Activated naive CD4-positive, alpha-beta T cell treated with anti-CD3 and anti-CD28 coated beads, Interleukin-2, amount 10 ng/mL, durations not matched to agents 7 days and 5 days (primary cell): ENCODE measurements at regions not wholly inside any gene's neighbourhood (a gene's known extent, or its start where the extent isn't known, plus 50 kb on each side); places are given as distances from the start of the nearest gene placed in this dataset.

Experiments
- CTCF ChIA-PET: fragments of 350-600 bp; sonication (Branson Sonifier 250); formaldehyde crosslinking; loops from one replicate; lab custom pipeline; 2021; ENCODE audit warnings: antibody characterized with exemption; lab: Charles Lee
- DNase-seq: peaks from one replicate; pipeline ENCODE4 v3.0.0-alpha.2; 2020
- H3K27ac Mint-ChIP-seq: one replicate; pipeline ENCODE4 v1.8.0; 2021; ENCODE audit warnings: mild to moderate bottlenecking, moderate library complexity, mixed read lengths
- H3K27me3 Mint-ChIP-seq: one replicate; pipeline ENCODE4 v1.8.0; 2021; ENCODE audit warnings: mild to moderate bottlenecking, mixed read lengths
- H3K36me3 Mint-ChIP-seq: one replicate; pipeline ENCODE4 v1.8.0; 2021; ENCODE audit warnings: mixed read lengths
- H3K4me1 Mint-ChIP-seq: one replicate; pipeline ENCODE4 v1.8.0; 2021; ENCODE audit warnings: mixed read lengths
- H3K4me3 Mint-ChIP-seq: one replicate; pipeline ENCODE4 v1.8.0; 2021; ENCODE audit warnings: mild to moderate bottlenecking, moderate library complexity, mixed read lengths
- H3K9me3 Mint-ChIP-seq: one replicate; pipeline ENCODE4 v1.8.0; 2021; ENCODE audit warnings: mixed read lengths

DNA sequence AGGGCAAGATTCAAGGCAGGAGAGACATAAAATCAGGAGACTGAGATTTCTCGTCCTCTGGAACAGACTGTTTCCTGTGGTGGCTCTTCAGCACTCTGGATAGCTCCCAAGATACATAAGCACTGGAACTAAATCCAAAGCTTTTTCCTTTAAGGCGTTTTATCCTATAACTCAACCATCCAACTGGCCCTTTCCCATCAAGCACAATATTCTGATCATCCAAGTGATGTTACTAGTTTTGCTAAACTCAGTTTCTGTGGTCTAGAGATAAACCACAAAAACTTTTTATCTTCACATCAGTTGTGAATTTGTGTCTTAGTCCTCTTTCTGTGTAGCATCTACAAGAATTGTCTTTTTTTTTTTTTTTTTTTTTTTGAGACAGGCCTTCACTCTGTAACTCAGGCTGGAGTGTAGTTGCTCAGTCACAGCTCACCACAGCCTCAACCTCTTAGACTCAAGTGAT is 299.4 kb downstream of the COX7C start:
- CTCF ChIA-PET = interaction anchor here (1.8 kb wide), 1 partner anchor 51 kb away, joined by 4 read pairs; no protein-coding TSS in a partner anchor
- H3K4me1 Mint-ChIP-seq = peaks cover 14% of the 10 kb centered on the region
- peaks cover 8% of the 10 kb centered on the region for H3K27me3 Mint-ChIP-seq
- peak overlapping the region; percentile 64 for H3K27ac Mint-ChIP-seq
- no peaks in the 10 kb centered on the region for H3K36me3 Mint-ChIP-seq
- H3K4me3 Mint-ChIP-seq = no peak overlapping the region
- H3K9me3 Mint-ChIP-seq = peaks cover 4% of the 10 kb centered on the region
- peak; percentile 26 for DNase-seq

DNA sequence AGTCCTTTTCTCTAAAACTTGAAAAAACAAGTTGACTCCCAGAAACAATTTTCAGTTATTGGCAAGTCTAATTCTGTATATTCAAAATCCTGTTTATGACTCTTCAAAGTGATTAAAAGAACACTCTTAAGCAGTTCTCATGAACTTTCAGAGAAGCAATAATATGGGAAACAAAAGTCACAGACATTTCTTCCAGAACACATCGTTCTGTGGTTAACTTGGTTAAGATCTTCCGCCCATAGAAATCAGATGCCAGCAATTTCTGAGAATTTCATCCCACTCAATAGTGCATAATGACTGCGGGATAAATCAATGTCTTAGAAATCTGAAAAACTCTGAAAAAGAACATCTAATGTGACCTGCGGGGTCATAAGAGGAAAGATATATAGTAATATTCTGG is 300.5 kb downstream of the COX7C start:
- peaks cover 14% of the 10 kb centered on the region for H3K4me1 Mint-ChIP-seq
- no peaks in the 10 kb centered on the region for H3K36me3 Mint-ChIP-seq
- CTCF ChIA-PET = no interaction called here
- no peak overlapping the region for H3K27ac Mint-ChIP-seq
- DNase-seq = no peak
- peaks cover 4% of the 10 kb centered on the region for H3K9me3 Mint-ChIP-seq
- H3K27me3 Mint-ChIP-seq = peaks cover 8% of the 10 kb centered on the region
- no peak overlapping the region for H3K4me3 Mint-ChIP-seq

- no peak for DNase-seq
- Mint-ChIP-seq H3K4me3 (no peak overlapping the region), H3K36me3 (no peaks in the 10 kb centered on the region), H3K9me3 (no peaks in the 10 kb centered on the region), H3K27me3 (peaks cover 15% of the 10 kb centered on the region), H3K27ac (no peak overlapping the region), H3K4me1 (no peaks in the 10 kb centered on the region)
- CTCF ChIA-PET = no interaction called here
Measured at GRCh38 chr5:86926033-86926432, 308.3 kb downstream of the COX7C start.

GRCh38 chr5:86929123-86929766 is 311.5 kb downstream of the COX7C start:
- Mint-ChIP-seq H3K27me3 (peaks cover 15% of the 10 kb centered on the region), H3K36me3 (no peaks in the 10 kb centered on the region), H3K27ac (no peak overlapping the region), H3K4me3 (no peak overlapping the region), H3K4me1 (no peaks in the 10 kb centered on the region), H3K9me3 (no peaks in the 10 kb centered on the region)
- CTCF ChIA-PET = no interaction called here
- DNase-seq = no peak

DNA sequence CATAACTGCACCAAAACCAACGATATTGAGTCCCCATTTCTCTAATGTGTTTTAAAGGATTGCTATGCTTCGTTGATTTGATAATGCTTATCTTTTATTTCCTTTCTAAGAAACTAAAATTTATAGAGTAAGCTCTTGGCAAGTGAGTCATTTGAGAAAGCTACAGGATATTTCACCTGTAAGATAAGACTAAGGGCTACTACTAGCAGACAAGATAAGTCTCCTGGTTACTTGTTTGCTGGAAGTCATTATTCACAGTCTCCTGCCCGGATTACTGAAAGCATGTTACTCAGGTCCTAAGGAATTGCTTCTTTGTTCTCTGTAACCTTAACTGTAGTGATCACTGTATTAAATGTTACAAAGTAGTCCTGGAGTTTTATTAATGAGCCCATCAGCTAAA is 315.9 kb upstream of the RASA1 start:
- H3K27me3 Mint-ChIP-seq = peaks cover 4% of the 10 kb centered on the region
- H3K4me3 Mint-ChIP-seq = no peak overlapping the region
- CTCF ChIA-PET = no interaction called here
- no peaks in the 10 kb centered on the region for H3K36me3 Mint-ChIP-seq
- no peak for DNase-seq
- H3K27ac Mint-ChIP-seq = no peak overlapping the region
- H3K9me3 Mint-ChIP-seq = no peaks in the 10 kb centered on the region
- no peaks in the 10 kb centered on the region for H3K4me1 Mint-ChIP-seq

- no peak overlapping the region for H3K4me3 Mint-ChIP-seq
- no peak overlapping the region for H3K27ac Mint-ChIP-seq
- H3K4me1 Mint-ChIP-seq = no peaks in the 10 kb centered on the region
- DNase-seq = no peak
- CTCF ChIA-PET = no interaction called here
- no peaks in the 10 kb centered on the region for H3K9me3 Mint-ChIP-seq
- H3K36me3 Mint-ChIP-seq = no peaks in the 10 kb centered on the region
- H3K27me3 Mint-ChIP-seq = peaks cover 12% of the 10 kb centered on the region
Measured at GRCh38 chr5:86964889-86965288, 302.8 kb upstream of the RASA1 start.

DNA sequence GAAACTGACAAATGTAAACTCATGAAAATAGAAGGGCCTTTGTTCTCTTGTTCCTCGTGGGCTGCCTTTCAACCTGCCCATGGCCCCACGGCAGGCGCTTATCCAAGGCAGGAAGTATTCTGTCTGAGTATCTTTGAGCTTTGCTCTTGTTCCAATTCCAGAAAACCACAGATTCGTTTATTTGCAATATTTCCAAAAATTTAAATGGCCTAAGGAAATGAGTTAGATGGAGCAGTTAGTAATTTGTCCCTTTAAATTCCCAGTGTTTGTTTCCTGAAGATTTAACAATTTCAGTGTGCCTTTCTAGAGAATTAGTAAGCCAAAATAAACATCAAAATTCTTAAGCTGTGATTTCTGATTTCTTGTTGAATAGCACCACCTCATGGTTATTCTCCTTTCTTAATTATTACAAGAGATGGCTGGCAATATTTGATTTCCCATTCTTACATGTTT is 299.4 kb upstream of the RASA1 start:
- DNase-seq = no peak
- no peak overlapping the region for H3K4me3 Mint-ChIP-seq

GRCh38 chr5:86970361-86970760 is 297.3 kb upstream of the RASA1 start:
- Mint-ChIP-seq H3K27me3 (peaks cover 25% of the 10 kb centered on the region), H3K4me3 (no peak overlapping the region), H3K9me3 (no peaks in the 10 kb centered on the region), H3K27ac (no peak overlapping the region), H3K36me3 (no peaks in the 10 kb centered on the region), H3K4me1 (peaks cover 3% of the 10 kb centered on the region)
- no peak for DNase-seq
- CTCF ChIA-PET = interaction anchor here (0.8 to 5.1 kb wide), 6 partner anchors 32 to 430 kb away, joined by 3 to 49 read pairs (median 4); no protein-coding TSS in a partner anchor

More for the DNA sequence above, 299.4 kb upstream of the RASA1 start:
- H3K4me1 Mint-ChIP-seq = no peaks in the 10 kb centered on the region
- peaks cover 22% of the 10 kb centered on the region for H3K27me3 Mint-ChIP-seq
- H3K36me3 Mint-ChIP-seq = no peaks in the 10 kb centered on the region
- no peak overlapping the region for H3K27ac Mint-ChIP-seq
- no peaks in the 10 kb centered on the region for H3K9me3 Mint-ChIP-seq
- CTCF ChIA-PET = interaction anchor here (0.6 to 5.1 kb wide), 7 partner anchors 12 to 403 kb away, joined by 3 to 49 read pairs (median 4); no protein-coding TSS in a partner anchor

GRCh38 chr5:86971034-86971571 is 296.6 kb upstream of the RASA1 start:
- CTCF ChIA-PET = interaction anchor here (1.1 to 5.1 kb wide), 2 partner anchors 90 to 429 kb away, joined by 4 to 49 read pairs; no protein-coding TSS in a partner anchor
- H3K36me3 Mint-ChIP-seq = no peaks in the 10 kb centered on the region
- H3K27ac Mint-ChIP-seq = no peak overlapping the region
- H3K4me3 Mint-ChIP-seq = no peak overlapping the region
- H3K4me1 Mint-ChIP-seq = peaks cover 3% of the 10 kb centered on the region
- no peak for DNase-seq
- H3K27me3 Mint-ChIP-seq = peaks cover 29% of the 10 kb centered on the region
- no peaks in the 10 kb centered on the region for H3K9me3 Mint-ChIP-seq

DNA sequence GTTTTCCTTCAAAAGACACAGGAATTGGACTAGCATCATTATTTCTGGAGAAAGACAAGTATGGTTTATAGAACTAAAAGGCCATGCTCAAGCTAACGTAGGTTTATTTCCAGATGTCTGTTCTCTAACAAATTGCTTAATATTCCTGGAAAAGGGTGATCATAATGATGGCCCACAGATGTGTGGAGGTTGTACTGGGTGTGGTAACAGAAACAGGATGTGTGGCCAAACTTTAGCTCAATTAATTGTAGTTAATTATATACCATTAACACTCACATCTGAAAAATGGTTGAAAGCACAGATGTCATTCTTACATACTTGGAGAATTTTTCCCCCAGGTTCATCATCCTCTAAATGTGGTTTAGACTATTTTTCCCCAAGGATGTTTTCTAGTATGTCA is 292.7 kb upstream of the RASA1 start:
- no peak overlapping the region for H3K4me3 Mint-ChIP-seq
- H3K9me3 Mint-ChIP-seq = no peaks in the 10 kb centered on the region
- H3K36me3 Mint-ChIP-seq = no peaks in the 10 kb centered on the region
- H3K27me3 Mint-ChIP-seq = peaks cover 22% of the 10 kb centered on the region
- peaks cover 3% of the 10 kb centered on the region for H3K4me1 Mint-ChIP-seq
- H3K27ac Mint-ChIP-seq = no peak overlapping the region
- DNase-seq = no peak
- CTCF ChIA-PET = interaction anchor here (0.8 kb wide), 1 partner anchor 48 kb away, joined by 3 read pairs; no protein-coding TSS in a partner anchor

DNA sequence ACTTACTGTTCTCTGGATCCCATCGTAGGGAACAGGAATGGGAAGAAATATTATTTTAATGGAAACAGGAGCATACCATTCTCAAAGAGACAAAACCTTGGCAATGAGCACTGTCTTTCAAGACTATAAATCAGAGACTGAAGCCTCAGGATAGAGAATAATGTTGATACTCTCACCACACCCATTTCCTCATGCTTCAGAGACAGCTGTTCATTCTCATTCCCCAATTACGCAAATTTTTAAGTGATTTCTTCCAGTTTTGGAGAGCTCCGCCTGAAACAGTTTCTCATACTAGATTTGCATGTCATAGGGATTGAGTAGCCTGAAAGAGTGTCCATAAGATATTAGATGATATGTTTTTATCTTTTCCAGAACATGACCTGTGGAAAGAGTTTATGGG is 290.5 kb upstream of the RASA1 start:
- Mint-ChIP-seq H3K27ac (no peak overlapping the region), H3K4me1 (peaks cover 3% of the 10 kb centered on the region), H3K9me3 (no peaks in the 10 kb centered on the region), H3K36me3 (no peaks in the 10 kb centered on the region), H3K4me3 (no peak overlapping the region), H3K27me3 (peaks cover 12% of the 10 kb centered on the region)
- CTCF ChIA-PET = no interaction called here
- DNase-seq = no peak

DNA sequence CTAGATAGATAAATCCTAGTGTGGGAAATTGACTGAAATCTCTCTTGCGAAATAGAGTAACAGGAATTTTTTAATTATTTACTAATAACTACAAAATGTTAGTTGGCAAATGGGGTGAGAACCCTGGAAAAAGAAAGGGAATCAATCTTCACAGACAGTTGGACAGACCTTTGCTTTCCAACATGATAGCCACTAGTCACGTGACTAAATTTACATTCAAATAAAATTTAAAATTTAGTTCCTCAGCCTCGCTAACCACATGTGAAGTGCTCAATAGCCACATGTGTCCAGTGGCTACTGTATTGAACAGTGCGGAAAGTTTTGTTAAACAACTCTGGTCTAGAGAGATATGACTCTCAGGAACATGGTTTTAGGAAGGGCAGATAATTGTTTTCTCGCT is 289.9 kb upstream of the RASA1 start:
- CTCF ChIA-PET = interaction anchor here (0.7 kb wide), 1 partner anchor 27 kb away, joined by 3 read pairs; no protein-coding TSS in a partner anchor
- Mint-ChIP-seq H3K27ac (no peak overlapping the region), H3K27me3 (peaks cover 10% of the 10 kb centered on the region), H3K36me3 (no peaks in the 10 kb centered on the region), H3K9me3 (no peaks in the 10 kb centered on the region), H3K4me3 (no peak overlapping the region), H3K4me1 (peaks cover 3% of the 10 kb centered on the region)
- no peak for DNase-seq

- no peak for DNase-seq
- H3K4me3 Mint-ChIP-seq = no peak overlapping the region
- no peaks in the 10 kb centered on the region for H3K9me3 Mint-ChIP-seq
- H3K27me3 Mint-ChIP-seq = peaks cover 7% of the 10 kb centered on the region
- H3K4me1 Mint-ChIP-seq = peaks cover 1% of the 10 kb centered on the region
- no peaks in the 10 kb centered on the region for H3K36me3 Mint-ChIP-seq
- CTCF ChIA-PET = interaction anchor here (1.2 kb wide), 1 partner anchor 31 kb away, joined by 3 read pairs; no protein-coding TSS in a partner anchor
- no peak overlapping the region for H3K27ac Mint-ChIP-seq
Measured at GRCh38 chr5:86979811-86980411, 287.8 kb upstream of the RASA1 start.

GRCh38 chr5:86981898-86982297 is 285.8 kb upstream of the RASA1 start:
- Mint-ChIP-seq H3K27me3 (no peaks in the 10 kb centered on the region), H3K4me3 (no peak overlapping the region), H3K36me3 (no peaks in the 10 kb centered on the region), H3K9me3 (no peaks in the 10 kb centered on the region), H3K4me1 (no peaks in the 10 kb centered on the region), H3K27ac (no peak overlapping the region)
- CTCF ChIA-PET = interaction anchor here (1.1 kb wide), 1 partner anchor 418 kb away, joined by 3 read pairs; no protein-coding TSS in a partner anchor
- no peak for DNase-seq
